ENCODE measurements at regions not wholly inside any gene's neighbourhood (a gene's known extent, or its start where the extent isn't known, plus 50 kb on each side); places are given as distances from the start of the nearest gene placed in this dataset.

DNA sequence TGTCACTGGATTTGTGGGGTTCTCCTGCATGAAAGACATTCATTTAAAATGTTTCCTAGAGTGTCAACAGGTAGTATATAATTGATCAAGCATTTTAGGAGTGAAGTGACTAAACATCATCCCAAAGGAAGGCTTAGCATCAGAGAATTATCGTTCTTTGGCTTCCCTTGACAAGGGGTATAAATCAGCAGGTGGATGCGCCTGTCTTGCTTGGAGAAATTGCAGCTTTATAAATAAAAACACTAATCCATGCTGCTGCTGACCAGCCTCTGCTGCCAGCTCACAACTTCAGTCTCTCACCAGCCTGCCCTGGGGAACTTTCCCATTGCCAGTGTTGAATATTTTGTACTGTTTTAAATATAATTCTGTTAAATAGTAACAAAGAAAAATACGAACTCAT is 1184.7 kb upstream of the TENM4 start:
- Histone ChIP-seq H3K4me3 (ENCODE audit: low read length) (no peak overlapping the region), H3K27me3 (replicated peaks; ENCODE audit: control insufficient read depth, insufficient read depth, low read length) (no peaks in the 10 kb centered on the region), H3K9me3 (ENCODE audit: control insufficient read depth, low read length) (no peaks in the 10 kb centered on the region), H3K9ac (ENCODE audit: low read length) (no peak overlapping the region), H3K36me3 (ENCODE audit: control insufficient read depth, insufficient read depth, low read length, severe bottlenecking) (no peaks in the 10 kb centered on the region), H3K4me1 (ENCODE audit: control insufficient read depth, insufficient read depth, low read length) (no peaks in the 10 kb centered on the region)
- no peak for DNase-seq (ENCODE audit: low read depth)

DNA sequence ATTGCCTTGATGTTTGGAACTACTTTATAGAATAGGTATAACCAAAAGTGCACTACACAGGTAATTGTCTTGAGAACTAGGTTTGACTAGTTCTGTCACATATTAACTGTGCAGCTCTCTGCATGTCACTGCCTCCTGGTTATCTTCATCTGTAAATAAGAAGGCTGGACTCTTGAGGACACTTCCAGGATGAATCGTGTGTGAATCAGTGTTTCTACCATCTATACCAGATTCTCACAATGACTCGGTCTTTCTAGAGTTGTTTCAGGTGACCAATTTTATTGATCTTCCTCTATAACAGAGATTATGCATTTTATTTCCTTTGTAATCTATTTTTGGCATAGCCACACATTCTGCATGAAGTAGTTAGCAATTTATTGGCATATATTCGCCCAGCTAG is 1181.0 kb upstream of the TENM4 start:
- H3K4me1 ChIP-seq (ENCODE audit: control insufficient read depth, insufficient read depth, low read length) = no peaks in the 10 kb centered on the region
- H3K36me3 ChIP-seq (ENCODE audit: control insufficient read depth, insufficient read depth, low read length, severe bottlenecking) = no peaks in the 10 kb centered on the region

DNA sequence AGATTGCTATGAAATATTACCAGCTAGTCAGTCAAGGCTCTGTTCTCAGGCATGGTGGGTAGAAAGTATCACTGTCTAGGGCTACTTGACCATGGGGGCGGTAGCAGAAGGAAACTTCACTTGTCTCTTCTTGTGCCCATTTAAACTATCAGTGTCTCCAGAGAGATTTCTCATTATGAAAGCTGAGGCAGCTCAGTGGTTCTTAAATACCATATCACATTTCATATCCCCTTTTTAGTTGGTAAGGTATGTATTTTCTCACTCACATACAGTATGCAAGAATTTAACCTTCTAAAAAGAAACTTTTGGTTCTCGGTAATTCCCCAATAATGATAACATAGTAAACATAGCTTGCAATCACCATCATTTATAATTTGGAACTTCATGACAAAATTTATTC is 1180.0 kb upstream of the TENM4 start:
- Histone ChIP-seq H3K9me3 (ENCODE audit: control insufficient read depth, low read length) (no peaks in the 10 kb centered on the region), H3K36me3 (ENCODE audit: control insufficient read depth, insufficient read depth, low read length, severe bottlenecking) (no peaks in the 10 kb centered on the region), H3K9ac (ENCODE audit: low read length) (no peak overlapping the region), H3K27me3 (replicated peaks; ENCODE audit: control insufficient read depth, insufficient read depth, low read length) (no peaks in the 10 kb centered on the region), H3K4me1 (ENCODE audit: control insufficient read depth, insufficient read depth, low read length) (no peaks in the 10 kb centered on the region), H3K4me3 (ENCODE audit: low read length) (no peak overlapping the region)
- DNase-seq (ENCODE audit: low read depth) = no peak

More for the DNA sequence above, 1181.0 kb upstream of the TENM4 start:
- H3K9me3 ChIP-seq (ENCODE audit: control insufficient read depth, low read length) = no peaks in the 10 kb centered on the region
- H3K4me3 ChIP-seq (ENCODE audit: low read length) = no peak overlapping the region
- H3K9ac ChIP-seq (ENCODE audit: low read length) = no peak overlapping the region
- DNase-seq (ENCODE audit: low read depth) = no peak
- no peaks in the 10 kb centered on the region for H3K27me3 ChIP-seq (replicated peaks; ENCODE audit: control insufficient read depth, insufficient read depth, low read length)

DNA sequence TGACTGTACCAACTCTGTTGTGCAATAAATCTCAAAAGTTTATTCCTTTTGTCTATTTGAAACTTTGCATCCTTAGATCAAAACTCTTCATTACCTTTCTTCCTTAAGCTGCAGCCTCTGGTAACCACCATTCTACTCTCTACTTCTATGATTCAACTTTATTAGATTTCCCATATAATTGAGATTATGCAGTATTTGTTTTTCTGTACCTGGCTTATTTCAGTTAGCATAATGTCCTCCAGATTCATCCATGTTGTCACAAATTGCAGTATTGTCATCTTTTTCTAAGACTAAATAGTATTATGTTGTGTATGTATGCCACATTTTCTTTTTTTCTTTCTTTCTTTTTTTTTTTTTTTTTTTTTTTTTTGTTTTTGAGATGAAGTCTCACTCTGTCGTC is 1176.3 kb upstream of the TENM4 start:
- H3K4me3 ChIP-seq (ENCODE audit: low read length) = no peak overlapping the region
- no peaks in the 10 kb centered on the region for H3K4me1 ChIP-seq (ENCODE audit: control insufficient read depth, insufficient read depth, low read length)
- no peak for DNase-seq (ENCODE audit: low read depth)
- H3K9me3 ChIP-seq (ENCODE audit: control insufficient read depth, low read length) = no peaks in the 10 kb centered on the region
- no peaks in the 10 kb centered on the region for H3K36me3 ChIP-seq (ENCODE audit: control insufficient read depth, insufficient read depth, low read length, severe bottlenecking)
- no peak overlapping the region for H3K9ac ChIP-seq (ENCODE audit: low read length)
- H3K27me3 ChIP-seq (replicated peaks; ENCODE audit: control insufficient read depth, insufficient read depth, low read length) = no peaks in the 10 kb centered on the region

DNA sequence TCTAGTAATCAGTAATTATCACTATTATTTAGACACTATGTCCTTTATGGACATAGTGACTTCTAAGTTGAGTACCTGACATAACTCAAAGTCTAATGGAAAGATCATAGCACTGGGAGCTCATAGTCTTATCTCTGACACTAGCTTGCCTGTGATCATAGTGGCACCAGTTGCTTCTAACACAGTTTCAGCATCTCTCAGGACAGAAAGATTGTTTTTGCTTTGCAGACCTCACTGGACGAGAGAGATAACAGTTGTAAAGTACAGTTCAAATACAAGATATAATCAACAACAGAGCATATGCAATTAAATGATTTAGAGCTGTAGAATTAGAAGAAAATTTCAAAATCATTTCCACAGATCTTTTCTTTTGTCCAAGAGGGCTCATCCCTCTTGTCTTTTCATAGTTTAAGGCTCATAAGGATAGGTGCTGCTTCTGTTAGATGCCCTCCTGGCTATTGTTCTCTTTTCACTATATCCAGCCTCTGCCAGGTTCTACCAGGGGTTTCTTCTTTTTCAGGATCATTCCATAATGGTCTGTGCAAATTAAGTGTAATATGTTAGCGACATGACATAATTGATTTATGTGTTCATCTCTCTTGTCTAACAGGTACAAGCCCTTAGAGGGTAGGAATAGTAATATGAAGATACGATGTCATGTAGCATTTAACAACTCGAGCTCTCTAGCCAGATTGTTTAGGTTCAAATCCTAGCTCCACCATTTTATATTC is 1175.4 kb upstream of the TENM4 start:
- H3K9ac ChIP-seq (ENCODE audit: low read length) = no peak overlapping the region
- no peaks in the 10 kb centered on the region for H3K4me1 ChIP-seq (ENCODE audit: control insufficient read depth, insufficient read depth, low read length)
- H3K9me3 ChIP-seq (ENCODE audit: control insufficient read depth, low read length) = no peaks in the 10 kb centered on the region
- DNase-seq (ENCODE audit: low read depth) = no peak
- no peak overlapping the region for H3K4me3 ChIP-seq (ENCODE audit: low read length)
- H3K27me3 ChIP-seq (replicated peaks; ENCODE audit: control insufficient read depth, insufficient read depth, low read length) = no peaks in the 10 kb centered on the region
- H3K36me3 ChIP-seq (ENCODE audit: control insufficient read depth, insufficient read depth, low read length, severe bottlenecking) = no peaks in the 10 kb centered on the region

DNA sequence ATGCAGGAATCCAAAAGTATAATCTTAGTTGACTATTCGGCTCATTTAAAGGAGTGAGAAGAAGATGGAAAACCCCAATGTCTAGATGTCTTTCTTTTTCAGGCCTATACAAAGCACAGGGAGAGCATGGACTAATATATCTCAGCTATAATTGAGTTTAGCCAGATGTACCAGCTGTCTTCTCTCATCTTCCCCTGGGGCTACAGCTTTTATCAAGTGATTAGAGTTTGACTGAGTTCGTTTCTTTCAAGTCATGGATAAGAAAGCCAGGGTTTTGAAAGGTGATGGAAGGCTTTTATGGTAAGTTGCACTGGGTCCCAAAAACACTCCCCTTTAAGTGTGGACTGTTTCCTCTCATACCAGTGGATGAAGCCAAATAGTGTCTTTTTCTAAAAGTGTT is 1172.8 kb upstream of the TENM4 start:
- no peaks in the 10 kb centered on the region for H3K4me1 ChIP-seq (ENCODE audit: control insufficient read depth, insufficient read depth, low read length)
- no peaks in the 10 kb centered on the region for H3K27me3 ChIP-seq (replicated peaks; ENCODE audit: control insufficient read depth, insufficient read depth, low read length)
- H3K36me3 ChIP-seq (ENCODE audit: control insufficient read depth, insufficient read depth, low read length, severe bottlenecking) = no peaks in the 10 kb centered on the region
- H3K9me3 ChIP-seq (ENCODE audit: control insufficient read depth, low read length) = no peaks in the 10 kb centered on the region
- H3K9ac ChIP-seq (ENCODE audit: low read length) = no peak overlapping the region
- DNase-seq (ENCODE audit: low read depth) = no peak
- H3K4me3 ChIP-seq (ENCODE audit: low read length) = no peak overlapping the region

DNA sequence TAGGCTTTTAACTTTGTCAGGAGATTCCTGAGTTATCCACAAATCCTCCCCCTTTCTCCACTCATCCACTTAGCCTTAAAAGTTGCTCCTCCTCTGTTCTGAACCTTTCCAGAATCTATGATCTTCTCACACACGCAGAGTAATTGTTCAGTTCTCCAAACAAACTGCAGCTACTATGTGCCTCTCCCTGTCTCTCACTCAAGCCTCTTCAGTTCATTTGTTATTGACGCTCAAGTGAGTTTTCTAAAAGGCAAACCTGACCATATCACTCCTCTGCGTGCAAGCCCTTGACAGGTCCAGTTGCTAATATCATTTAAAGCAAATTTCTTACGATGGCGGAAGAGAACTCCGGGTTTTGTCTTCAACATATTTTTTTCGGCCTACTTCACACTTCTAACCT is 1169.7 kb upstream of the TENM4 start:
- Histone ChIP-seq H3K9ac (ENCODE audit: low read length) (no peak overlapping the region), H3K9me3 (ENCODE audit: control insufficient read depth, low read length) (no peaks in the 10 kb centered on the region), H3K4me3 (ENCODE audit: low read length) (no peak overlapping the region), H3K27me3 (replicated peaks; ENCODE audit: control insufficient read depth, insufficient read depth, low read length) (no peaks in the 10 kb centered on the region), H3K36me3 (ENCODE audit: control insufficient read depth, insufficient read depth, low read length, severe bottlenecking) (no peaks in the 10 kb centered on the region), H3K4me1 (ENCODE audit: control insufficient read depth, insufficient read depth, low read length) (peaks cover 5% of the 10 kb centered on the region)
- no peak for DNase-seq (ENCODE audit: low read depth)

DNA sequence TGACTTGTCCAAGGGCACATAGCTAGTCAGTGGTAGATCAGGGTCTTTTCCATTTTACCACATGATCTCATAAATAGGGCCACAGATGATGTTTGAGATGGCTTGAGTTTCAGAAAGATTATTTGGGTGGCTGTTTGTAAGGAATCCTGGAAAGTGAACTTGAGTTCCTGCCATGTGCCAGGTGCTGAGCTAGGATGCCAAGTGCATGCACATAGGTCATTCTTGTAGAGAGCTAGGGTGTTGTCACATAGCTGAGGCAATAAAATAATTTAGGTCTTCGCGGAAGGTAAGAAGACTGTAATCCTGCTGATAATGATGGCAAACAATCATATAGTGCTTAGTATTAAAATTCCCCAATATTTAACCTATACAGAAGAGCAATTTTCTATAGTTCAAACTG is 1162.6 kb upstream of the TENM4 start:
- H3K4me1 ChIP-seq (ENCODE audit: control insufficient read depth, insufficient read depth, low read length) = peaks cover 5% of the 10 kb centered on the region
- no peak overlapping the region for H3K4me3 ChIP-seq (ENCODE audit: low read length)
- no peak overlapping the region for H3K9ac ChIP-seq (ENCODE audit: low read length)
- no peak for DNase-seq (ENCODE audit: low read depth)
- no peaks in the 10 kb centered on the region for H3K36me3 ChIP-seq (ENCODE audit: control insufficient read depth, insufficient read depth, low read length, severe bottlenecking)
- H3K9me3 ChIP-seq (ENCODE audit: control insufficient read depth, low read length) = no peaks in the 10 kb centered on the region
- no peaks in the 10 kb centered on the region for H3K27me3 ChIP-seq (replicated peaks; ENCODE audit: control insufficient read depth, insufficient read depth, low read length)

DNA sequence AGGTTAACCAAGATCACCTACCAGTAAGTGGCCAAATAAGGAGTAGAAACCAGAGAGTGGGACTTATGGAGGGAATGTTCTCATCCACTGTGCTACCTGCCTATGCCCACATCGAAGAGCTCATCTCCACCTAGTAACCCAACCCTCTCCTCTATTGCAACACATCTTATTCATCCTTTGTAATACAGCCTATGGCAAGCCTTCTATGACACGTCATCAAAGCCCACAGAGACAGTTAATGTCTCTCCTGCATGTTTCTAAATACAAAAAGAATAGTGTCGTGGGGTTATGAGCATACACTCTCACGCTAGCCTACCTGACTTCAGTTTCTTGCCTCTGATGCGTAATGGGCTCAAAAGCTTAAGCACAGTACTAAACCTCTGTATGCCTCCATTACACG is 1158.1 kb upstream of the TENM4 start:
- no peaks in the 10 kb centered on the region for H3K36me3 ChIP-seq (ENCODE audit: control insufficient read depth, insufficient read depth, low read length, severe bottlenecking)
- no peak overlapping the region for H3K9ac ChIP-seq (ENCODE audit: low read length)
- no peaks in the 10 kb centered on the region for H3K27me3 ChIP-seq (replicated peaks; ENCODE audit: control insufficient read depth, insufficient read depth, low read length)
- peaks cover 8% of the 10 kb centered on the region for H3K4me1 ChIP-seq (ENCODE audit: control insufficient read depth, insufficient read depth, low read length)
- no peak for DNase-seq (ENCODE audit: low read depth)
- H3K9me3 ChIP-seq (ENCODE audit: control insufficient read depth, low read length) = no peaks in the 10 kb centered on the region
- H3K4me3 ChIP-seq (ENCODE audit: low read length) = no peak overlapping the region

DNA sequence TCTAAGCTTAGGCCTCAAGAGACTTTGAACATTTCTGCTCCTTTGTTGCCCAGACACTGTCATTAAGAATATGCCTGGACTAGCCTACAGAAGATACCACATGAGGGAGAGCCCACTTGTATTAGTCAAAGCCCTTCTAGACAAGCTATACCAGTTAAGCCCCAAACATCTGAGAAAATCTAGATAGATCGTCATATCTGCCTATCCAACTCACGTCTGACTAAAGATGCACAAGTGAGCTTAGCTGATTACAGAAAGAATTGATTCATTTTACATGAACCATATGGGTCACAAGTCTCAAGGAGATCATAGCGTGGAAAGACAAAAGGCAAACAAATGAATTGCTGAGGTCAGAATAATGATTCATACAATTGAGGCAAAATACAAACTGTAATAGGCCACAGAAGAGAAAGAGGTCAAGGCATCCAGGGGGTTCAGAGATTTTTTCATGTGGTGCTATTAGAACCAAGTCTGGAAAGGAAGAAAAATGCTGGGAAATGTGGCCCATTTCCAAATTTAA is 1155.5 kb upstream of the TENM4 start:
- Histone ChIP-seq H3K9me3 (ENCODE audit: control insufficient read depth, low read length) (no peaks in the 10 kb centered on the region), H3K4me1 (ENCODE audit: control insufficient read depth, insufficient read depth, low read length) (peaks cover 8% of the 10 kb centered on the region), H3K27me3 (replicated peaks; ENCODE audit: control insufficient read depth, insufficient read depth, low read length) (no peaks in the 10 kb centered on the region), H3K9ac (ENCODE audit: low read length) (no peak overlapping the region), H3K36me3 (ENCODE audit: control insufficient read depth, insufficient read depth, low read length, severe bottlenecking) (no peaks in the 10 kb centered on the region), H3K4me3 (ENCODE audit: low read length) (no peak overlapping the region)
- DNase-seq (ENCODE audit: low read depth) = no peak

DNA sequence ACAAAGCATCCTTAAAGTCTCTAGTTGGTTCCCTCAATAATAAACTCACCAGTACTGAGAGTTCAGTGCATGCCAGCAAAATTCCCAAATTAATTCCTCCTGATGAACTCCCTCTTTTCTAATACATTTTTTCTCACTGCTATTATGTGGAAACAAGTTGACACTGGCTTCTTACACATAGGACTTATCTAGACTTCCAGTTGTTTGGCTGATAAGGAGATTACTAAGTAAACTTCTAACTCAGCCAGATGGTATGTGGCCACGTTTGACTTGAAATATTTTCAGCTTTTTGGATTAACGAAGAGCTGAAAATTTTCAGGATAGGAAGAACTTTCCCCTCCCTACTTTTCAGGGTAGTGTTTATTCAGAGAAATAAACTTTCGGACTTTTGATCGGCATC is 1154.2 kb upstream of the TENM4 start:
- no peaks in the 10 kb centered on the region for H3K27me3 ChIP-seq (replicated peaks; ENCODE audit: control insufficient read depth, insufficient read depth, low read length)
- H3K36me3 ChIP-seq (ENCODE audit: control insufficient read depth, insufficient read depth, low read length, severe bottlenecking) = no peaks in the 10 kb centered on the region
- H3K9me3 ChIP-seq (ENCODE audit: control insufficient read depth, low read length) = no peaks in the 10 kb centered on the region
- peaks cover 8% of the 10 kb centered on the region for H3K4me1 ChIP-seq (ENCODE audit: control insufficient read depth, insufficient read depth, low read length)
- no peak overlapping the region for H3K4me3 ChIP-seq (ENCODE audit: low read length)
- no peak for DNase-seq (ENCODE audit: low read depth)
- no peak overlapping the region for H3K9ac ChIP-seq (ENCODE audit: low read length)

Measured in adipocyte (in vitro differentiated cells).